ENCODE measurements at regions not wholly inside any gene's neighbourhood (a gene's known extent, or its start where the extent isn't known, plus 50 kb on each side); places are given as distances from the start of the nearest gene placed in this dataset.
"Not testable (repeated sequence)": the region's sequence is repeated elsewhere in the genome, so short reads cannot be mapped to it uniquely, and the experiment has no call there.

GRCh38 chr6:6952927-6953326, 154.8 kb upstream of the RREB1 start:
- not testable (repeated sequence) for H3K4me1 ChIP-seq (ENCODE audit: control insufficient read depth, insufficient read depth, low read length); H3K9me3 ChIP-seq (replicated peaks; ENCODE audit: control insufficient read depth, low read depth, low read length); H3K27ac ChIP-seq (ENCODE audit: low read length); H3K27me3 ChIP-seq (ENCODE audit: control insufficient read depth, insufficient read depth, low read length); H3K36me3 ChIP-seq (ENCODE audit: control insufficient read depth, insufficient read depth, low read length); H3K4me3 ChIP-seq (ENCODE audit: low read length); DNase-seq
- WGBS (ENCODE audit: insufficient coverage) = 85% methylated on average over 5 of the region's 6 CpGs

- Histone ChIP-seq H3K4me3 (ENCODE audit: low read length) (no peak overlapping the region), H3K27me3 (ENCODE audit: control insufficient read depth, insufficient read depth, low read length) (no peaks in the 10 kb centered on the region), H3K27ac (ENCODE audit: low read length) (no peak overlapping the region), H3K4me1 (ENCODE audit: control insufficient read depth, insufficient read depth, low read length) (no peaks in the 10 kb centered on the region), H3K9me3 (replicated peaks; ENCODE audit: control insufficient read depth, low read depth, low read length) (peaks cover 2% of the 10 kb centered on the region), H3K36me3 (ENCODE audit: control insufficient read depth, insufficient read depth, low read length) (no peaks in the 10 kb centered on the region)
- 47% methylated on average over 1 of the region's 5 CpGs for WGBS (ENCODE audit: insufficient coverage)
- DNase-seq = no peak
Observed at GRCh38 chr6:6960571-6961251, 147.1 kb upstream of the RREB1 start.

GRCh38 chr6:6962086-6962485, 145.7 kb upstream of the RREB1 start:
- WGBS (ENCODE audit: insufficient coverage) = 80% methylated on average over 1 of the region's 4 CpGs
- H3K27ac ChIP-seq (ENCODE audit: low read length) = no peak overlapping the region
- no peaks in the 10 kb centered on the region for H3K27me3 ChIP-seq (ENCODE audit: control insufficient read depth, insufficient read depth, low read length)
- H3K4me3 ChIP-seq (ENCODE audit: low read length) = no peak overlapping the region
- H3K36me3 ChIP-seq (ENCODE audit: control insufficient read depth, insufficient read depth, low read length) = no peaks in the 10 kb centered on the region
- DNase-seq = no peak
- H3K9me3 ChIP-seq (replicated peaks; ENCODE audit: control insufficient read depth, low read depth, low read length) = peaks cover 2% of the 10 kb centered on the region
- no peaks in the 10 kb centered on the region for H3K4me1 ChIP-seq (ENCODE audit: control insufficient read depth, insufficient read depth, low read length)

- H3K4me3 ChIP-seq (ENCODE audit: low read length) = no peak overlapping the region
- no peak overlapping the region for H3K27ac ChIP-seq (ENCODE audit: low read length)
- H3K4me1 ChIP-seq (ENCODE audit: control insufficient read depth, insufficient read depth, low read length) = no peaks in the 10 kb centered on the region
- H3K27me3 ChIP-seq (ENCODE audit: control insufficient read depth, insufficient read depth, low read length) = no peaks in the 10 kb centered on the region
- WGBS (ENCODE audit: insufficient coverage) = 71% methylated on average over 3 of the region's 4 CpGs
- no peaks in the 10 kb centered on the region for H3K36me3 ChIP-seq (ENCODE audit: control insufficient read depth, insufficient read depth, low read length)
- no peak for DNase-seq
- H3K9me3 ChIP-seq (replicated peaks; ENCODE audit: control insufficient read depth, low read depth, low read length) = peaks cover 2% of the 10 kb centered on the region
Observed at GRCh38 chr6:6962699-6963098, 145.1 kb upstream of the RREB1 start.

- H3K27me3 ChIP-seq (ENCODE audit: control insufficient read depth, insufficient read depth, low read length); H3K4me3 ChIP-seq (ENCODE audit: low read length); H3K36me3 ChIP-seq (ENCODE audit: control insufficient read depth, insufficient read depth, low read length); H3K4me1 ChIP-seq (ENCODE audit: control insufficient read depth, insufficient read depth, low read length); H3K9me3 ChIP-seq (replicated peaks; ENCODE audit: control insufficient read depth, low read depth, low read length); DNase-seq; H3K27ac ChIP-seq (ENCODE audit: low read length): not testable (repeated sequence)
- WGBS (ENCODE audit: insufficient coverage) = 100% methylated on average over 2 of the region's 7 CpGs
Observed at GRCh38 chr6:6963390-6963789, 144.4 kb upstream of the RREB1 start.

- Histone ChIP-seq H3K4me1 (ENCODE audit: control insufficient read depth, insufficient read depth, low read length) (no peaks in the 10 kb centered on the region), H3K27me3 (ENCODE audit: control insufficient read depth, insufficient read depth, low read length) (no peaks in the 10 kb centered on the region), H3K36me3 (ENCODE audit: control insufficient read depth, insufficient read depth, low read length) (no peaks in the 10 kb centered on the region), H3K27ac (ENCODE audit: low read length) (no peak overlapping the region), H3K4me3 (ENCODE audit: low read length) (no peak overlapping the region), H3K9me3 (replicated peaks; ENCODE audit: control insufficient read depth, low read depth, low read length) (peaks cover 2% of the 10 kb centered on the region)
- WGBS (ENCODE audit: insufficient coverage) = no CpG with 5 or more reads among the region's 3 CpGs
- DNase-seq = no peak
Observed at GRCh38 chr6:6964675-6965074, 143.1 kb upstream of the RREB1 start.

GRCh38 chr6:6966127-6966526, 141.6 kb upstream of the RREB1 start:
- H3K36me3 ChIP-seq (ENCODE audit: control insufficient read depth, insufficient read depth, low read length) = no peaks in the 10 kb centered on the region
- no CpG with 5 or more reads among the region's 1 CpG for WGBS (ENCODE audit: insufficient coverage)
- DNase-seq = no peak
- H3K4me1 ChIP-seq (ENCODE audit: control insufficient read depth, insufficient read depth, low read length) = no peaks in the 10 kb centered on the region
- no peak overlapping the region for H3K27ac ChIP-seq (ENCODE audit: low read length)
- no peaks in the 10 kb centered on the region for H3K27me3 ChIP-seq (ENCODE audit: control insufficient read depth, insufficient read depth, low read length)
- H3K4me3 ChIP-seq (ENCODE audit: low read length) = no peak overlapping the region
- H3K9me3 ChIP-seq (replicated peaks; ENCODE audit: control insufficient read depth, low read depth, low read length) = no peaks in the 10 kb centered on the region

- no peaks in the 10 kb centered on the region for H3K4me1 ChIP-seq (ENCODE audit: control insufficient read depth, insufficient read depth, low read length)
- 79% methylated on average over 1 of the region's 4 CpGs for WGBS (ENCODE audit: insufficient coverage)
Observed at GRCh38 chr6:6966569-6966968, 141.2 kb upstream of the RREB1 start.

GRCh38 chr6:6968357-6968730, 139.4 kb upstream of the RREB1 start:
- H3K9me3 ChIP-seq (replicated peaks; ENCODE audit: control insufficient read depth, low read depth, low read length) = no peaks in the 10 kb centered on the region
- H3K36me3 ChIP-seq (ENCODE audit: control insufficient read depth, insufficient read depth, low read length) = no peaks in the 10 kb centered on the region
- H3K27ac ChIP-seq (ENCODE audit: low read length) = no peak overlapping the region
- H3K4me3 ChIP-seq (ENCODE audit: low read length) = no peak overlapping the region
- H3K27me3 ChIP-seq (ENCODE audit: control insufficient read depth, insufficient read depth, low read length) = no peaks in the 10 kb centered on the region
- H3K4me1 ChIP-seq (ENCODE audit: control insufficient read depth, insufficient read depth, low read length) = no peaks in the 10 kb centered on the region
- no peak for DNase-seq
- WGBS (ENCODE audit: insufficient coverage) = no CpG with 5 or more reads among the region's 3 CpGs

More at GRCh38 chr6:6966569-6966968, 141.2 kb upstream of the RREB1 start:
- Histone ChIP-seq H3K9me3 (replicated peaks; ENCODE audit: control insufficient read depth, low read depth, low read length) (no peaks in the 10 kb centered on the region), H3K36me3 (ENCODE audit: control insufficient read depth, insufficient read depth, low read length) (no peaks in the 10 kb centered on the region), H3K4me3 (ENCODE audit: low read length) (no peak overlapping the region), H3K27ac (ENCODE audit: low read length) (no peak overlapping the region), H3K27me3 (ENCODE audit: control insufficient read depth, insufficient read depth, low read length) (no peaks in the 10 kb centered on the region)
- DNase-seq = no peak

- no peak for DNase-seq
- Histone ChIP-seq H3K27me3 (ENCODE audit: control insufficient read depth, insufficient read depth, low read length) (no peaks in the 10 kb centered on the region), H3K27ac (ENCODE audit: low read length) (no peak overlapping the region), H3K9me3 (replicated peaks; ENCODE audit: control insufficient read depth, low read depth, low read length) (no peaks in the 10 kb centered on the region), H3K4me1 (ENCODE audit: control insufficient read depth, insufficient read depth, low read length) (no peaks in the 10 kb centered on the region), H3K4me3 (ENCODE audit: low read length) (no peak overlapping the region), H3K36me3 (ENCODE audit: control insufficient read depth, insufficient read depth, low read length) (no peaks in the 10 kb centered on the region)
- WGBS (ENCODE audit: insufficient coverage) = 98% methylated on average over 7 of the region's 10 CpGs
Observed at GRCh38 chr6:6968731-6969552, 138.8 kb upstream of the RREB1 start.

Data from muscle of leg (tissue), 3 donors.